ENCODE measurements at regions not wholly inside any gene's neighbourhood (a gene's known extent, or its start where the extent isn't known, plus 50 kb on each side); places are given as distances from the start of the nearest gene placed in this dataset.

GRCh38 chr18:61194726-61195125 is 138.5 kb upstream of the CDH20 start:
- no peak for TF ChIP-seq CTCF (IDR thresholded peaks at IDR 0.05; ENCODE audit: low read length)
- no peak for TF ChIP-seq EZH2phosphoT487 (IDR thresholded peaks at IDR 0.05; ENCODE audit: low read length)
- no peak for TF ChIP-seq EZH2 (optimal IDR thresholded peaks at IDR 0.05; ENCODE audit: low read depth, low read length)
